Thyroid gland (tissue), 4 donors: ENCODE measurements at regions not wholly inside any gene's neighbourhood (a gene's known extent, or its start where the extent isn't known, plus 50 kb on each side); places are given as distances from the start of the nearest gene placed in this dataset.

ENCODE experiments used
- DNase-seq, 2 donors: peaks; one replicate each; pipeline ENCODE4 v3.0.0-alpha.2; 2019
- H3K27ac ChIP-seq, 3 donors: fragments of 200-600 bp; sonication (generic); 1 replicate in 2 of 3; 2 replicates in 1 of 3; pipeline ENCODE4 v1.5.1; 2016 to 2019; ENCODE audit warnings: mild to moderate bottlenecking in 1 of 3, moderate library complexity in 1 of 3
- H3K27me3 ChIP-seq: fragments of 200-600 bp; sonication (generic); one replicate; pipeline ENCODE4 v1.5.1; 2019
- H3K36me3 ChIP-seq, 2 donors: fragments of 200-600 bp; sonication (generic); one replicate each; pipeline ENCODE4 v1.5.1; 2016 to 2019
- H3K4me1 ChIP-seq, 2 donors: fragments of 200-600 bp; sonication (generic); one replicate each; pipeline ENCODE4 v1.5.1; 2017 to 2019
- H3K4me3 ChIP-seq, 3 donors: fragments of 200-600 bp; sonication (generic); replicated peaks in 1 of 3; 1 replicate in 2 of 3; 2 replicates in 1 of 3; pipeline ENCODE4 v1.5.1; 2016; ENCODE audit warnings: mild to moderate bottlenecking in 1 of 3
- H3K9me3 ChIP-seq: fragments of 200-600 bp; sonication (generic); one replicate; pipeline ENCODE4 v1.5.1; 2017
- CTCF ChIP-seq, 6 experiments: fragments of 200-600 bp in 3 of 6; fragments of 450-650 bp in 3 of 6; sonication (generic) in 3 of 6; IDR thresholded peaks; one replicate each; pipeline ENCODE4 v1.5.1; 2016 to 2019; ENCODE audit warnings: antibody characterized with exemption in 6 of 6, mild to moderate bottlenecking in 2 of 6, inconsistent platforms in 1 of 6, moderate library complexity in 1 of 6
- POLR2A ChIP-seq, 2 donors: fragments of 450-650 bp; IDR thresholded peaks; one replicate each; pipeline ENCODE4 v1.6.1; 2017; ENCODE audit warnings: antibody characterized with exemption in 2 of 2, mild to moderate bottlenecking in 2 of 2, moderate library complexity in 1 of 2
- WGBS, 2 donors: methylation state at CpG; one replicate each; pipeline ENCODE4 v1.1.5; 2017; 5-methylcytosine and 5-hydroxymethylcytosine counted together
- intact Hi-C: fragments of 100-400 bp; cut with DNase I; formaldehyde crosslinking; loops from one replicate; pipeline ENCODE4 v1.15.1; 2023

- no peaks in the 10 kb centered on the region for H3K9me3 ChIP-seq
Measured at GRCh38 chr1:234753979-234754378, 144.0 kb upstream of the IRF2BP2 start.

GRCh38 chr1:234752927-234753326 is 142.9 kb upstream of the IRF2BP2 start:
- intact Hi-C loops = no loop called here
- Histone ChIP-seq H3K9me3 (no peaks in the 10 kb centered on the region), H3K4me1 (peaks cover 5 to 9% of the 10 kb centered on the region in 2 donors), H3K36me3 (no peaks in the 10 kb centered on the region), H3K27me3 (no peaks in the 10 kb centered on the region), H3K27ac (no peak overlapping the region), H3K4me3 (no peak overlapping the region)
- DNase-seq = no peak
- WGBS, 2 donors = 97 to 98% methylated on average over 8 of the region's 8 CpGs
- no peak for TF ChIP-seq CTCF (IDR thresholded peaks at IDR 0.05)
- no peak for TF ChIP-seq POLR2A (IDR thresholded peaks at IDR 0.05)

More at GRCh38 chr1:234753979-234754378, 144.0 kb upstream of the IRF2BP2 start:
- Histone ChIP-seq H3K4me1 (peaks cover 5 to 9% of the 10 kb centered on the region in 2 donors), H3K4me3 (no peak overlapping the region), H3K27me3 (no peaks in the 10 kb centered on the region), H3K36me3 (no peaks in the 10 kb centered on the region), H3K27ac (no peak overlapping the region)
- intact Hi-C loops = no loop called here
- no peak for DNase-seq
- no peak for TF ChIP-seq POLR2A (IDR thresholded peaks at IDR 0.05)
- no peak for TF ChIP-seq CTCF (IDR thresholded peaks at IDR 0.05)
- WGBS, 2 donors = 91 to 99% methylated on average over 3 of the region's 3 CpGs

GRCh38 chr1:234751678-234752077 is 141.7 kb upstream of the IRF2BP2 start:
- H3K4me3 ChIP-seq = no peak overlapping the region
- peaks cover 5 to 9% of the 10 kb centered on the region in 2 donors for H3K4me1 ChIP-seq
- 91 to 95% methylated on average over 7 of the region's 7 CpGs for WGBS, 2 donors
- H3K27me3 ChIP-seq = no peaks in the 10 kb centered on the region
- no peak for DNase-seq
- H3K9me3 ChIP-seq = no peaks in the 10 kb centered on the region
- intact Hi-C loops = no loop called here
- no peak overlapping the region for H3K27ac ChIP-seq
- no peaks in the 10 kb centered on the region for H3K36me3 ChIP-seq
- TF ChIP-seq CTCF (IDR thresholded peaks at IDR 0.05) (no peak), POLR2A (IDR thresholded peaks at IDR 0.05) (no peak)

GRCh38 chr1:234750922-234751627 is 141.1 kb upstream of the IRF2BP2 start:
- Histone ChIP-seq H3K36me3 (no peaks in the 10 kb centered on the region), H3K9me3 (no peaks in the 10 kb centered on the region), H3K27ac (no peak overlapping the region), H3K4me1 (peaks cover 5 to 9% of the 10 kb centered on the region in 2 donors), H3K4me3 (no peak overlapping the region), H3K27me3 (no peaks in the 10 kb centered on the region)
- intact Hi-C loops = no loop called here
- WGBS, 2 donors = 77 to 85% methylated on average over 4 of the region's 4 CpGs
- DNase-seq = no peak
- TF ChIP-seq POLR2A (IDR thresholded peaks at IDR 0.05) = no peak
- no peak for TF ChIP-seq CTCF (IDR thresholded peaks at IDR 0.05)

- H3K9me3 ChIP-seq = no peaks in the 10 kb centered on the region
- 90 to 97% methylated on average over 1 of the region's 1 CpG for WGBS, 2 donors
- no peaks in the 10 kb centered on the region for H3K36me3 ChIP-seq
- peaks cover 4 to 9% of the 10 kb centered on the region in 2 donors for H3K4me1 ChIP-seq
- no peak overlapping the region for H3K4me3 ChIP-seq
- no peak overlapping the region for H3K27ac ChIP-seq
- no peak for TF ChIP-seq POLR2A (IDR thresholded peaks at IDR 0.05)
- no peak for TF ChIP-seq CTCF (IDR thresholded peaks at IDR 0.05)
- no peaks in the 10 kb centered on the region for H3K27me3 ChIP-seq
- DNase-seq = no peak
- intact Hi-C loops = no loop called here
Measured at GRCh38 chr1:234748713-234749112, 138.7 kb upstream of the IRF2BP2 start.
